ENCODE measurements at regions not wholly inside any gene's neighbourhood (a gene's known extent, or its start where the extent isn't known, plus 50 kb on each side); places are given as distances from the start of the nearest gene placed in this dataset.

DNA sequence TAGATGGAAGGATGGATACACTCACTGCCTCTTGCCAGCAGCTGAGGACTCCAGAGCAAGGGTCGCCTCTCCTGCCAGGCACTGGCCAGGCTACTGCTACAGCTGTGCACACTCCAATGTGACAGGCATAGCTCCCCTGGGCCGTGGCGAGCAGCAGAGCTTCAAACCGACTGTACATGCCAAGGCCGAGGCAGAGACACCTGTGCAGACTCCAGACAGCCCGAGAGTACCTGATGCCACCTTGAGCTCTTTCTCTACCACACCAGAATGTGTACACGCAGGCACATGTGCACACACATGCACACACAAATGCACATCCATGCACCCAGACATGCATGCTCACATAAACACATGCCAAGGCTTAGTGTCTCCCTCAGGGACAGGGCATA lies 508.3 kb upstream of the MYT1L start:
- no peaks in the 10 kb centered on the region for H3K36me3 ChIP-seq (replicated peaks in 1 of 2; ENCODE audit: insufficient read depth in 1 of 2, low read depth in 2 of 2)
- H3K9me3 ChIP-seq, result no peaks in the 10 kb centered on the region
- H3K27me3 ChIP-seq, result no peaks in the 10 kb centered on the region
- DNase-seq (no peak), ATAC-seq (no peak)
- H3K4me1 ChIP-seq, result no peaks in the 10 kb centered on the region
- intact Hi-C loops (cut with DNase I), result no loop called here
- WGBS, 2 donors, result 49 to 57% methylated on average over 4 to 7 of the region's 7 CpGs
- no peak overlapping the region for H3K27ac ChIP-seq
- no peak overlapping the region for H3K4me3 ChIP-seq
- TF ChIP-seq, protein P1, sequence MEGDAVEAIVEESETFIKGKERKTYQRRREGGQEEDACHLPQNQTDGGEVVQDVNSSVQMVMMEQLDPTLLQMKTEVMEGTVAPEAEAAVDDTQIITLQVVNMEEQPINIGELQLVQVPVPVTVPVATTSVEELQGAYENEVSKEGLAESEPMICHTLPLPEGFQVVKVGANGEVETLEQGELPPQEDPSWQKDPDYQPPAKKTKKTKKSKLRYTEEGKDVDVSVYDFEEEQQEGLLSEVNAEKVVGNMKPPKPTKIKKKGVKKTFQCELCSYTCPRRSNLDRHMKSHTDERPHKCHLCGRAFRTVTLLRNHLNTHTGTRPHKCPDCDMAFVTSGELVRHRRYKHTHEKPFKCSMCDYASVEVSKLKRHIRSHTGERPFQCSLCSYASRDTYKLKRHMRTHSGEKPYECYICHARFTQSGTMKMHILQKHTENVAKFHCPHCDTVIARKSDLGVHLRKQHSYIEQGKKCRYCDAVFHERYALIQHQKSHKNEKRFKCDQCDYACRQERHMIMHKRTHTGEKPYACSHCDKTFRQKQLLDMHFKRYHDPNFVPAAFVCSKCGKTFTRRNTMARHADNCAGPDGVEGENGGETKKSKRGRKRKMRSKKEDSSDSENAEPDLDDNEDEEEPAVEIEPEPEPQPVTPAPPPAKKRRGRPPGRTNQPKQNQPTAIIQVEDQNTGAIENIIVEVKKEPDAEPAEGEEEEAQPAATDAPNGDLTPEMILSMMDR (IDR thresholded peaks at IDR 0.05), result no peak
- TF ChIP-seq POLR2A (IDR thresholded peaks at IDR 0.05), result no peak

DNA sequence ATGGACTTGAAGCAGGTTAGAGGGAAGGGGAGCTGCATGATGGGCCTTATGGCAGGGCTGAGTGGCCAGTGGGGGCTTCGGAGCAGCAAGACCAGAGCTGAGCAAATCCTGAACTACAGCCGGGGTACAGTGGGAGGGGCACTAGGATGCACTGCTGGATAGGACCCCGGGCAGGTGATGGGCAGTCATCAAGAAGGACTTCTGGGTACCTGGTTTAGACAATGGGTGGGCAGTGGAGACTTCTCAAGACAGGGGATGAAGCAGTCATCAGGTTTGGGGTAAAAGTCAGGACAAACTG lies 507.4 kb upstream of the MYT1L start:
- no peak for TF ChIP-seq POLR2A (IDR thresholded peaks at IDR 0.05)
- TF ChIP-seq, protein P1 (IDR thresholded peaks at IDR 0.05), result no peak

DNA sequence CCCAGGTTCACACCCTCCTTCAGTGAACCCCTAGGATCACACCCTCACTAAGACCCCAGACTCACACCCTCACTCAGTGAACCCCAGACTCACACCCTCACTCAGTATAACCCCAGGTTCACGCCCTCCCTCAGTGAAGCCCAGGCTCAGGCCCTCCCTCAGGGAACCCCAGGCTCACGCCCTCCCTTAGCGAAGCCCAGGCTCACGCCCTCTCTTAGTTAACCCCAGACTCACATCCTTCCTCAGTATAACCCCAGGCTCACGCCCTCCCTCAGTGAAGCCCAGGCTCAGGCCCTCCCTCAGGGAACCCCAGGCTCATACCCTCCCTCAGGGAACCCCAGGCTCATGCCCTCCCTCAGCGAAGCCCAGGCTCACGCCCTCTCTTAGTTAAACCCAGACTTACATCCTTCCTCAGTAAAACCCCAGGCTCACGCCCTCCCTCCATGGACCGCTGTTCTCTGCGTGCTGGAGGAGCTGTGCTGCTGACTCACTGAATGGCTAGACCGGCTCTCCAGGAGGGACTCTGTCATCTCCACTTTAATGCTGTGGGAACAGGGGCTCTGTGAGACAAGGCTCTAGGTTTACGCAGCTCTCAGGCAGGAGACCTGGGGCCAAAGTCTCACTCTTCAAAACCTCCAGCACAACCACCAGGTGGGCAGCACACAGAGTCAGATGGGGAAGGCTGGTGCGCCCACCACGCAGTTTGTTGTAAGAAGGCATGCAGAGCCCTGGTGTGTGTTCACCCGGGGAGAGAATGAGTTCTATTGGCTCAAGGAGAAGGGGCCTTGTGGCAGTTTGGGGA lies 506.9 kb upstream of the MYT1L start:
- ATAC-seq, result no peak
- no peaks in the 10 kb centered on the region for H3K9me3 ChIP-seq
- 68 to 75% methylated on average over 14 to 15 of the region's 15 CpGs for WGBS, 2 donors
- H3K4me3 ChIP-seq, result no peak overlapping the region
- no peaks in the 10 kb centered on the region for H3K36me3 ChIP-seq (replicated peaks in 1 of 2; ENCODE audit: insufficient read depth in 1 of 2, low read depth in 2 of 2)
- TF ChIP-seq, protein P1 (IDR thresholded peaks at IDR 0.05), result no peak
- TF ChIP-seq POLR2A (IDR thresholded peaks at IDR 0.05), result no peak
- no peaks in the 10 kb centered on the region for H3K27me3 ChIP-seq
- H3K27ac ChIP-seq, result no peak overlapping the region
- no peak for DNase-seq
- intact Hi-C loops (cut with DNase I), result no loop called here
- H3K4me1 ChIP-seq, result no peaks in the 10 kb centered on the region

More for the DNA sequence above, 507.4 kb upstream of the MYT1L start:
- Histone ChIP-seq H3K27me3 (no peaks in the 10 kb centered on the region), H3K36me3 (replicated peaks in 1 of 2; ENCODE audit: insufficient read depth in 1 of 2, low read depth in 2 of 2) (no peaks in the 10 kb centered on the region), H3K4me3 (no peak overlapping the region), H3K27ac (no peak overlapping the region), H3K9me3 (no peaks in the 10 kb centered on the region), H3K4me1 (no peaks in the 10 kb centered on the region)
- DNase-seq (no peak), ATAC-seq (no peak)
- WGBS, 2 donors, result 86 to 89% methylated on average over 3 of the region's 3 CpGs
- intact Hi-C loops (cut with DNase I), result no loop called here

DNA sequence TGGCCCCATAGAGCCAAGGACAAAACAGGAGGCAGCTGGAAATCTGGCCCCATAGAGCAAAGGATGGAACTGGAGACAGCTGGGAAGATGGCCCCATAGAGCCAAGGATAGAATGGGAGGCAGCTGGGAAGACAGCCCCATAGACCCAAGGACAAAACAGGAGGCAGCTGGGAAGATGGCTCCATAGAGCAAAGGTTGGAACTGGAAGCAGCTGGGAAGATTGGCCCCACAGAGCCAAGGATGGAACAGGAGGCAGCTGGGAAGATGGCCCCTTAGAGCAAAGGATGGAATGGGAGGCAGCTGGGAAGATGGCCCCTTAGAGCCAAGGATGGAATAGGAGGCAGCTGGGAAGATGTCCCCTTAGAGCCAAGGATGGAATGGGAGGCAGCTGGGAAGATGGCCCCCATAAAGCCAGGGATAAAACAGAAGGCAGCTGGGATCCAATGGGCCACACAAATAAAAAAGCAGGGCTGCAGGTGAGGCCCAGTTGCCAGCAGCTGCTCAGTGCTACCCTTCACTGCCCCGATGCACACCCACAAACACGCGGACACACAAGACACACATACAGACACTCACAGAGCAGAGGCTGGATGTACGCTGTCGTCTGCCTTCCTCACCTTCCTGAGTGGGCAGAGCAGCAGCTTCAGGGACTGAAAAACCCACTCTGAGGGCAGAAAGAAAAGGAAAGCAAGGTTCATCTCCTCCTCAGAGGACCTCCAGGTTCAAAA lies 505.4 kb upstream of the MYT1L start:
- 57 to 81% methylated on average over 4 to 5 of the region's 5 CpGs for WGBS, 2 donors
- no peak for ATAC-seq
- Histone ChIP-seq H3K9me3 (no peaks in the 10 kb centered on the region), H3K27me3 (no peaks in the 10 kb centered on the region), H3K4me3 (no peak overlapping the region), H3K36me3 (replicated peaks in 1 of 2; ENCODE audit: insufficient read depth in 1 of 2, low read depth in 2 of 2) (no peaks in the 10 kb centered on the region), H3K4me1 (no peaks in the 10 kb centered on the region), H3K27ac (no peak overlapping the region)
- TF ChIP-seq, protein P1 (IDR thresholded peaks at IDR 0.05), result no peak
- intact Hi-C loops (cut with DNase I), result no loop called here
- no peak for DNase-seq

All from body of pancreas (tissue), 4 donors.